Mesodermal cell (in vitro differentiated cells): ENCODE measurements at regions not wholly inside any gene's neighbourhood (a gene's known extent, or its start where the extent isn't known, plus 50 kb on each side); places are given as distances from the start of the nearest gene placed in this dataset.
"Not testable (repeated sequence)": the region's sequence is repeated elsewhere in the genome, so short reads cannot be mapped to it uniquely, and the experiment has no call there.

Experiments
- H3K27ac ChIP-seq: 2 replicates; pipeline ENCODE4 v1.7.0; 2013; ENCODE audit warnings: mild to moderate bottlenecking, low read depth, low read length, moderate library complexity; ENCODE audit not compliant: severe bottlenecking
- H3K36me3 ChIP-seq: 2 replicates; pipeline ENCODE4 v1.7.1; 2013; ENCODE audit warnings: mild to moderate bottlenecking, low read length, moderate library complexity; ENCODE audit not compliant: control insufficient read depth, insufficient read depth
- H3K4me1 ChIP-seq: one replicate; pipeline ENCODE4 v1.7.1; 2013; ENCODE audit warnings: mild to moderate bottlenecking, low read length; ENCODE audit not compliant: insufficient read depth, control insufficient read depth, poor library complexity, severe bottlenecking
- H3K4me3 ChIP-seq: 2 replicates; pipeline ENCODE4 v1.7.0; 2013; ENCODE audit warnings: low read length, control low read depth, mild to moderate bottlenecking; ENCODE audit not compliant: insufficient read depth, poor library complexity, severe bottlenecking; ENCODE audit errors: extremely low read depth
- H3K9me3 ChIP-seq: 2 replicates; pipeline ENCODE4 v1.7.1; 2013; ENCODE audit warnings: mild to moderate bottlenecking, low read length, moderate library complexity; ENCODE audit not compliant: control insufficient read depth
- WGBS, 2 experiments: methylation state at CpG; one replicate each; pipeline ENCODE4 v1.1.5; 2013; ENCODE audit warnings: missing lambda C conversion rate in 2 of 2; ENCODE audit not compliant: insufficient coverage in 2 of 2; 5-methylcytosine and 5-hydroxymethylcytosine counted together

- H3K36me3 ChIP-seq, H3K4me1 ChIP-seq, H3K9me3 ChIP-seq, H3K27ac ChIP-seq, H3K4me3 ChIP-seq: not testable (repeated sequence)
- 93 to 99% methylated on average over 9 to 10 of the region's 15 CpGs for WGBS, 2 experiments
These were observed 129.3 kb downstream of the IGLL1 start for GRCh38 chr22:23450821-23451220.

GRCh38 chr22:23450434-23450795 is 129.7 kb downstream of the IGLL1 start:
- Histone ChIP-seq H3K4me1 (no peaks in the 10 kb centered on the region), H3K36me3 (no peaks in the 10 kb centered on the region)
- WGBS, 2 experiments, result 94 to 96% methylated on average over 10 to 12 of the region's 14 CpGs

GRCh38 chr22:23449748-23450433 is 130.2 kb downstream of the IGLL1 start:
- WGBS, 2 experiments, result 94% methylated on average over 15 to 16 of the region's 28 CpGs
- H3K4me3 ChIP-seq, H3K27ac ChIP-seq, H3K36me3 ChIP-seq, H3K4me1 ChIP-seq, H3K9me3 ChIP-seq: not testable (repeated sequence)

More at GRCh38 chr22:23450434-23450795, 129.7 kb downstream of the IGLL1 start:
- no peak overlapping the region for H3K27ac ChIP-seq
- no peak overlapping the region for H3K4me3 ChIP-seq
- peaks cover 5% of the 10 kb centered on the region for H3K9me3 ChIP-seq

- not testable (repeated sequence) for H3K27ac ChIP-seq, H3K9me3 ChIP-seq, H3K4me3 ChIP-seq, H3K36me3 ChIP-seq, H3K4me1 ChIP-seq
- WGBS, 2 experiments, result 92 to 94% methylated on average over 10 to 17 of the region's 31 CpGs
These were observed 131.4 kb downstream of the IGLL1 start for GRCh38 chr22:23448499-23449288.

GRCh38 chr22:23446796-23447350 is 133.2 kb downstream of the IGLL1 start:
- Histone ChIP-seq H3K9me3 (peaks cover 5% of the 10 kb centered on the region), H3K36me3 (no peaks in the 10 kb centered on the region), H3K4me3 (no peak overlapping the region), H3K27ac (no peak overlapping the region), H3K4me1 (no peaks in the 10 kb centered on the region)
- 96% methylated on average over 27 to 30 of the region's 30 CpGs for WGBS, 2 experiments

GRCh38 chr22:23446194-23446593 is 133.9 kb downstream of the IGLL1 start:
- H3K4me3 ChIP-seq, H3K4me1 ChIP-seq, H3K36me3 ChIP-seq, H3K9me3 ChIP-seq, H3K27ac ChIP-seq: not testable (repeated sequence)

- not testable (repeated sequence) for H3K4me1 ChIP-seq, H3K27ac ChIP-seq, H3K4me3 ChIP-seq, H3K9me3 ChIP-seq, H3K36me3 ChIP-seq
- no CpG with 5 or more reads among the region's 2 CpGs for WGBS, 2 experiments
These were observed 136.2 kb downstream of the IGLL1 start for GRCh38 chr22:23443905-23444304.

GRCh38 chr22:23439581-23439980 is 140.5 kb downstream of the IGLL1 start:
- not testable (repeated sequence) for H3K36me3 ChIP-seq, H3K9me3 ChIP-seq, H3K27ac ChIP-seq, H3K4me3 ChIP-seq, H3K4me1 ChIP-seq
- 90 to 93% methylated on average over 3 of the region's 3 CpGs for WGBS, 2 experiments

- no peak overlapping the region for H3K27ac ChIP-seq
- no peak overlapping the region for H3K4me3 ChIP-seq
- H3K9me3 ChIP-seq, result no peaks in the 10 kb centered on the region
- WGBS, 2 experiments, result 80 to 87% methylated on average over 7 to 11 of the region's 13 CpGs
- peaks cover 3% of the 10 kb centered on the region for H3K4me1 ChIP-seq
- no peaks in the 10 kb centered on the region for H3K36me3 ChIP-seq
These were observed 141.9 kb downstream of the IGLL1 start for GRCh38 chr22:23438216-23438615.

- Histone ChIP-seq H3K27ac (no peak overlapping the region), H3K9me3 (no peaks in the 10 kb centered on the region), H3K4me3 (no peak overlapping the region), H3K4me1 (peaks cover 3% of the 10 kb centered on the region), H3K36me3 (no peaks in the 10 kb centered on the region)
- 95 to 99% methylated on average over 8 to 15 of the region's 16 CpGs for WGBS, 2 experiments
These were observed 142.3 kb downstream of the IGLL1 start for GRCh38 chr22:23437779-23438178.

GRCh38 chr22:23437107-23437395 is 143.0 kb downstream of the IGLL1 start:
- not testable (repeated sequence) for H3K4me3 ChIP-seq, H3K36me3 ChIP-seq
- WGBS, 2 experiments, result 100% methylated on average over 1 of the region's 7 CpGs

More at GRCh38 chr22:23437107-23437395, 143.0 kb downstream of the IGLL1 start:
- not testable (repeated sequence) for H3K27ac ChIP-seq, H3K4me1 ChIP-seq, H3K9me3 ChIP-seq
